ENCODE measurements at regions not wholly inside any gene's neighbourhood (a gene's known extent, or its start where the extent isn't known, plus 50 kb on each side); places are given as distances from the start of the nearest gene placed in this dataset.

DNA sequence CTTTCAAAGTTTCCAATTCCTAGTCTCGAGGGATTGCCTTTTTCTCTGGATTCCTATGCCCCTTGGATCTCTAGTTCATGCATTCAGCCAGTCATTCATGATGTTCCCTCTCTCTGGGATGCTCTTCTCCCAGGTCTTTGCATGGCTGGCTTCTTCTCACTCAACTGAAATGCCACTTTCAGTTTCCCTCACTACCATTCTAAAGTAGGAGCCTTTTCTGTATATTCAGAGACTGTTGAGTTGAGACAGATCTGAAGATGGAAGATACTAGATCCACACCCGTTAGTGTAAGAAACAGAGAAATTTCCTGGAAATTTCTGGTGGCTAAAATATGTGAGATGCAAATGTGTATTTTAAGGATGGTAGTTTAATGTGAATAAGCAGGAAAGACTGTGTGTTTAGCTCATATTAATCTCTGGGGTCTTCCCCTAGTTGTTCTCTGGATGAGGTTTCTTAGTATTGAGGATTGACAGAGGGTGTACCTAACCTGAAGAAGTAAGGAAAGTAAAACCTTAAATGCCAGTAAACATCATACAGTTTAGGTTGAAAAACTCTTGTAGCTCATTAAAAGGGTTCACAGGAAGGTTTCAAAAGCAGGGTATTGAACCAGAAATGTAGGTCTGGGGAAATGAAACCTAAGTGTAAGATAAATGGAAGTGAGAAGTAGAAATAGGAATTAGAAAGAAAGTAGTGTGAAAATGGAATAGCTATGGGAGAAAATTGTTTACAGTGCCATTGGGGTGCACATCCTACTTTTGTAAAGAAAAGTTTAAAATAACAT, 331.3 kb downstream of the NDFIP2 start:
- no peak overlapping the region for H3K4me3 ChIP-seq (replicated peaks; ENCODE audit: low read depth, low read length)
- no peaks in the 10 kb centered on the region for H3K36me3 ChIP-seq (ENCODE audit: control insufficient read depth, insufficient read depth, low read length)
- TF ChIP-seq, protein P1, sequence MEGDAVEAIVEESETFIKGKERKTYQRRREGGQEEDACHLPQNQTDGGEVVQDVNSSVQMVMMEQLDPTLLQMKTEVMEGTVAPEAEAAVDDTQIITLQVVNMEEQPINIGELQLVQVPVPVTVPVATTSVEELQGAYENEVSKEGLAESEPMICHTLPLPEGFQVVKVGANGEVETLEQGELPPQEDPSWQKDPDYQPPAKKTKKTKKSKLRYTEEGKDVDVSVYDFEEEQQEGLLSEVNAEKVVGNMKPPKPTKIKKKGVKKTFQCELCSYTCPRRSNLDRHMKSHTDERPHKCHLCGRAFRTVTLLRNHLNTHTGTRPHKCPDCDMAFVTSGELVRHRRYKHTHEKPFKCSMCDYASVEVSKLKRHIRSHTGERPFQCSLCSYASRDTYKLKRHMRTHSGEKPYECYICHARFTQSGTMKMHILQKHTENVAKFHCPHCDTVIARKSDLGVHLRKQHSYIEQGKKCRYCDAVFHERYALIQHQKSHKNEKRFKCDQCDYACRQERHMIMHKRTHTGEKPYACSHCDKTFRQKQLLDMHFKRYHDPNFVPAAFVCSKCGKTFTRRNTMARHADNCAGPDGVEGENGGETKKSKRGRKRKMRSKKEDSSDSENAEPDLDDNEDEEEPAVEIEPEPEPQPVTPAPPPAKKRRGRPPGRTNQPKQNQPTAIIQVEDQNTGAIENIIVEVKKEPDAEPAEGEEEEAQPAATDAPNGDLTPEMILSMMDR (IDR thresholded peaks at IDR 0.05; ENCODE audit: insufficient read depth, low read length, poor library complexity, severe bottlenecking) = no peak
- peak; percentile 58 for DNase-seq (ENCODE audit: extremely low read depth, insufficient read length)
- H3K27me3 ChIP-seq (replicated peaks; ENCODE audit: control insufficient read depth, insufficient read depth, low read length) = no peaks in the 10 kb centered on the region

DNA sequence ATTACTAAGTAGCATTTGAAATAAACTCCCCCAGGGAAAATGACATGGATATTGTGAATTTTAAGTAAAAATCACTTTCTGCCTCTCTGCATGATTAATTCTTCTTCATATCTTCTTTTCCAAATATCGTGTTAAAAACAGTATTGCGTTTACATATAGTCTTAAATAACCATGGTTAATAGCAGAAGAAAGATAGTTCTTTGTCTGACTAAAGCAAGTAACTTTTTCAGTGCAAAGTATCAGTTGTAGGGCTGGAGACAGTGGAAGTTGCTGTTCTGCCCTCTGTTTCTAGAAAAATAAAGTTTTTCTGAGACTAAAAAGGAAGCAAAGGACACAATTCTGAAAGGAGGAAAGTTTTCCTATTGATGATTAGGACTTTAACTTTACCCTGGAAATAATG, 330.2 kb downstream of the NDFIP2 start:
- Histone ChIP-seq H3K27me3 (replicated peaks; ENCODE audit: control insufficient read depth, insufficient read depth, low read length) (no peaks in the 10 kb centered on the region), H3K36me3 (ENCODE audit: control insufficient read depth, insufficient read depth, low read length) (no peaks in the 10 kb centered on the region), H3K4me3 (replicated peaks; ENCODE audit: low read depth, low read length) (no peak overlapping the region)
- TF ChIP-seq, protein P1 (IDR thresholded peaks at IDR 0.05; ENCODE audit: insufficient read depth, low read length, poor library complexity, severe bottlenecking) = no peak
- DNase-seq (ENCODE audit: extremely low read depth, insufficient read length) = no peak

- TF ChIP-seq, protein P1 (IDR thresholded peaks at IDR 0.05; ENCODE audit: insufficient read depth, low read length, poor library complexity, severe bottlenecking) = no peak
- no peak for DNase-seq (ENCODE audit: extremely low read depth, insufficient read length)
- Histone ChIP-seq H3K36me3 (ENCODE audit: control insufficient read depth, insufficient read depth, low read length) (no peaks in the 10 kb centered on the region), H3K27me3 (replicated peaks; ENCODE audit: control insufficient read depth, insufficient read depth, low read length) (no peaks in the 10 kb centered on the region), H3K4me3 (replicated peaks; ENCODE audit: low read depth, low read length) (no peak overlapping the region)
Observed at GRCh38 chr13:79810669-79811068, 329.7 kb downstream of the NDFIP2 start.

- TF ChIP-seq, protein P1 (IDR thresholded peaks at IDR 0.05; ENCODE audit: insufficient read depth, low read length, poor library complexity, severe bottlenecking) = no peak
- no peak for DNase-seq (ENCODE audit: extremely low read depth, insufficient read length)
- Histone ChIP-seq H3K4me3 (replicated peaks; ENCODE audit: low read depth, low read length) (no peak overlapping the region), H3K27me3 (replicated peaks; ENCODE audit: control insufficient read depth, insufficient read depth, low read length) (no peaks in the 10 kb centered on the region), H3K36me3 (ENCODE audit: control insufficient read depth, insufficient read depth, low read length) (no peaks in the 10 kb centered on the region)
Observed at GRCh38 chr13:79810018-79810417, 329.1 kb downstream of the NDFIP2 start.

- no peaks in the 10 kb centered on the region for H3K36me3 ChIP-seq (ENCODE audit: control insufficient read depth, insufficient read depth, low read length)
- DNase-seq (ENCODE audit: extremely low read depth, insufficient read length) = no peak
- no peaks in the 10 kb centered on the region for H3K27me3 ChIP-seq (replicated peaks; ENCODE audit: control insufficient read depth, insufficient read depth, low read length)
- H3K4me3 ChIP-seq (replicated peaks; ENCODE audit: low read depth, low read length) = no peak overlapping the region
- TF ChIP-seq, protein P1 (IDR thresholded peaks at IDR 0.05; ENCODE audit: insufficient read depth, low read length, poor library complexity, severe bottlenecking) = no peak
Observed at GRCh38 chr13:79808475-79808874, 327.5 kb downstream of the NDFIP2 start.
